ENCODE measurements at regions not wholly inside any gene's neighbourhood (a gene's known extent, or its start where the extent isn't known, plus 50 kb on each side); places are given as distances from the start of the nearest gene placed in this dataset.

GRCh38 chr2:172283476-172283875 lies 143.9 kb upstream of the ITGA6 start:
- TF ChIP-seq FOSL2 (IDR thresholded peaks at IDR 0.05) (no peak), FOSL2 (CRISPR knock-in tag; IDR thresholded peaks at IDR 0.05) (no peak), POLR2AphosphoS2 (conservative IDR thresholded peaks at IDR 0.05; ENCODE audit: low read length) (no peak), SREBF2 (IDR thresholded peaks at IDR 0.05) (no peak), ESRRA (IDR thresholded peaks at IDR 0.05; ENCODE audit: borderline replicate concordance, low read length) (no peak), ZNF302 (CRISPR knock-in tag; IDR thresholded peaks at IDR 0.05) (no peak), RCOR1 (IDR thresholded peaks at IDR 0.05; ENCODE audit: low read depth, low read length) (no peak), ATOH8 (CRISPR knock-in tag; IDR thresholded peaks at IDR 0.05; ENCODE audit: low read depth) (no peak), BHLHE40 (IDR thresholded peaks at IDR 0.05; ENCODE audit: low read depth, low read length) (no peak), REST (IDR thresholded peaks at IDR 0.05) (no peak)
- FAIRE-seq (no peak), DNase-seq (ENCODE audit: low read depth in 1 of 2, low spot score in 1 of 2) (no peak), ATAC-seq (no peak)
- Histone ChIP-seq H3K9me3 (no peaks in the 10 kb centered on the region), H3K4me3 (no peak overlapping the region), H3K27ac (no peak overlapping the region), H3K4me2 (no peak overlapping the region), H3K4me1 (no peaks in the 10 kb centered on the region)
- WGBS (ENCODE audit: missing lambda C conversion rate), result 47% methylated on average over 5 of the region's 5 CpGs
- ChIA-PET POLR2A (no interaction called here), CTCF (interaction anchor here (1.0 to 1.1 kb wide), 2 partner anchors 15 to 179 kb away, joined by 4 to 5 read pairs; no protein-coding TSS in a partner anchor)

GRCh38 chr2:172284209-172284608 lies 143.2 kb upstream of the ITGA6 start:
- DNase-seq (ENCODE audit: low read depth in 1 of 2, low spot score in 1 of 2), result no peak
- no peaks in the 10 kb centered on the region for H3K4me1 ChIP-seq
- no peak for FAIRE-seq
- no peak overlapping the region for H3K4me2 ChIP-seq
- no peak for ATAC-seq
- ChIA-PET CTCF (interaction anchor here (1.0 to 1.1 kb wide), 2 partner anchors 14 to 178 kb away, joined by 4 to 5 read pairs; no protein-coding TSS in a partner anchor), POLR2A (no interaction called here)
- TF ChIP-seq USF2 (IDR thresholded peaks at IDR 0.05), result no peak
- TF ChIP-seq ZNF302 (CRISPR knock-in tag; IDR thresholded peaks at IDR 0.05), result no peak
- no peak for TF ChIP-seq ESRRA (IDR thresholded peaks at IDR 0.05; ENCODE audit: borderline replicate concordance, low read length)
- TF ChIP-seq POLR2AphosphoS2 (conservative IDR thresholded peaks at IDR 0.05; ENCODE audit: low read length), result no peak
- TF ChIP-seq HEYL (CRISPR knock-in tag; IDR thresholded peaks at IDR 0.05), result no peak
- TF ChIP-seq FOXS1 (CRISPR knock-in tag; IDR thresholded peaks at IDR 0.05), result no peak
- TF ChIP-seq E2F6 (IDR thresholded peaks at IDR 0.05; ENCODE audit: borderline replicate concordance, low read depth), result no peak
- no peak for TF ChIP-seq ELK1 (IDR thresholded peaks at IDR 0.05; ENCODE audit: low read depth, low read length)
- TF ChIP-seq CBX2 (IDR thresholded peaks at IDR 0.05; ENCODE audit: borderline replicate concordance, low read depth), result no peak
- no peak for TF ChIP-seq HOXB5 (CRISPR knock-in tag; IDR thresholded peaks at IDR 0.05)
- TF ChIP-seq EHMT2 (IDR thresholded peaks at IDR 0.05; ENCODE audit: low read depth), result no peak
- no peak for TF ChIP-seq CTCF (IDR thresholded peaks at IDR 0.05)
- TF ChIP-seq HMGXB4 (CRISPR knock-in tag; IDR thresholded peaks at IDR 0.05; ENCODE audit: borderline replicate concordance), result no peak
- no peak overlapping the region for H3K4me3 ChIP-seq
- WGBS (ENCODE audit: missing lambda C conversion rate), result 64% methylated on average over 4 of the region's 4 CpGs
- H3K9me3 ChIP-seq, result no peaks in the 10 kb centered on the region
- no peak overlapping the region for H3K27ac ChIP-seq

Data from A549 (cell line).